AG08395 (cell line): ENCODE measurements at regions not wholly inside any gene's neighbourhood (a gene's known extent, or its start where the extent isn't known, plus 50 kb on each side); places are given as distances from the start of the nearest gene placed in this dataset.

ENCODE experiments used
- DNase-seq: peaks from one replicate; pipeline ENCODE4 v3.0.0; 2012; ENCODE audit warnings: mixed read lengths, low spot score

- no peak for DNase-seq
These were observed 257.6 kb upstream of the SHH start for GRCh38 chr7:156069891-156070290.

DNA sequence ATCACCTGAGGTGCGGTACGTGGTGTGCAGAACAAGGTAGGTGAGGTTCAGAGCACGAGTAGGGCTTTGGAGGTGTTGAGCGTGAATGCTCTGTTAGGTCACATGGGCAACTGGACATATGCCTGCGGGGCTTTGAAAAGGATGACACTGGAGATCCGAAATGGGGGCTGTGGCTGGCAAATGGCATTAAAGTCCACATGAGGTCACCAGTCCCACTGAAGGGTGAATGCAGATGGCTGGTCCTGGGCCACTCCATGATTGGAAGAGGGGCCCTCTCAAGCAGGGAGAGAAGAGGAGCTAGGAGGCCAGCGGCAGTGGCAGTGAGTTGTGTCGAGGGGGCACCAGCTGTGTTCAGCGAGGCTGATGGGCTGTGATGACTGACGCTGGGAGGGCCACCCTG lies 254.9 kb upstream of the SHH start:
- DNase-seq: no peak

DNA sequence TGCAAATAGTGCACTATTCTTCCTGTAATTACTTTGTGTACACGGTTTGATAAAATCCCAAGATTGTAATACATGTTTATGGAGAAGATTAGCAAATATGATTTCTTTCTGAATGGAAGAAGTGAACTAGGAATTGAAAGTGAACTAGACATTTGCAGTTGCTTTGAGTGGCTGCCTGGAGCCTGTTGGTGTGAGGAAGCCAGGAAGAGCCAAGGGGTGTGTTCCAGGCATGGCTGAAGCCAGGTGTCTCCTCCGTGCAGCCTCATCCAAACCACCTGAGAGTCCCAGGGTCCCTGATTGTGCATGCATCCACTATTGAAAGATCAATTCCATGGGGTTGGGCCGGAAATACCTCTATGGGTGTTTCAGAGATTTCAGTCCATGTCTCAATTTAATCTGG lies 253.1 kb upstream of the SHH start:
- DNase-seq: no peak

DNA sequence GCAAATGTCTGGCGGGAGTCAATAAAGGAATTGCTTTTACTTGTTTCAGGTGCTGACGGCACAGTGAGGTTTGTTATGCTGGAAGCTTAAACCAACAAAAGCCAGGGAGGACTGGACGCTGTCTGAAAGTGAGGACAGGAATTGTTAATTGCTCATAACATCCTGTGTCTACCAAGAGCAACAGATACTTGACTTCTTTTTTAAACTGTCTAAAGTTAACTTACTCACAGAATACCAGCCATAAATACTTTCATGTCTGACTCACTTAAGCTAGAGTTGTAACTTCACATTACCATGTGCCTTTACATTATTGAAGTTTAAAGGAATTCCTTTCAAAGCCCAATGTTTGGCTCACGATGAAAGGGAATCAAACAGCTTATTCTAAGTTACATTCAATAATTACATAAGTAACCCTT lies 252.7 kb upstream of the SHH start:
- DNase-seq: no peak

DNA sequence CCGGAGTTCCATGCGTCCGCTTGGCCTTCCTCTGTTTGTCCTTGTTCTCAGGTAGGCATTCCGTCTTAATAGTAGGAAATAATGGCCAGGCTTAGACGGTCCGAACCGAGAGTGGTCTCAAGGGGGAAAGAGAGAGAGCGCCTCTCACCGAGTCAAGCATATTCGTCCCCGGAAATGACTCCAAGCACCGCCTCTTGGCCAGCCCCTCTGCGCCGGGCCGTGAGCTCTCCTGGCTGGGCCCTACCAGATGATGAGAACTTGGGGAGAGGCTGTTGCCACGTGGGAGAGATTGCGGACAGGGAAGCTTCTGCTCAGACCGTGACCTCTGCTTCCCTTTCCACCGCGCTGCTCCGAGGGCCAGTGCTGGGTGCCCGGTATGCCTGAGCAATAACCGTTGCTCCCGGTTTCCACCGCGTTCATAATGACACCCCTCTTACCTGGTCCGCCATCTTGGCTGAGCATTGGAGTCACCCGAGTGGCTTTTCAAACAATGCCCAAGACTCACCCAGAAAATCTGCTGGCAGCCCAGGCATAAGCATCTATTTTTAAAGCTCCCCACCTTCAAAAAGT lies 251.1 kb upstream of the SHH start:
- no peak for DNase-seq

- DNase-seq: no peak
These were observed 250.0 kb upstream of the SHH start for GRCh38 chr7:156062286-156062685.

- no peak for DNase-seq
These were observed 249.5 kb upstream of the SHH start for GRCh38 chr7:156061689-156062255.

DNA sequence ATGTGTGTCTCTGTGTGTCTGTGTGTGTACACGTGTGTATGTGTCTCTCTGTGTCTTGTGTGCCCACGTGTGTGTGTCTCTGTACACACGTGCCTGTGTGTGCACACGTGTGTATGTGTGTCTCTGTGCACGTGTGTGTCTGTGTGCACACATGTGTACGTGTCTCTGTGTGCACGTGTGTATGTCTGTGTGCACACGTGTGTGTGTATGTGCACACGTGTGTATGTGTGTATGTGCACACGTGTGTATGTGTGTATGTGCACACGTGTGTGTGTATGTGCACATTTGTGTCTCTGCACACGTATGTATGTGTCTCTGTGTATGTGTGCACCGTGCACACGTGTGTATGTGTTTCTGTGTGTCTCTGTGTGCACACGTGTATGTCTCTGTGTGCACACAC lies 248.7 kb upstream of the SHH start:
- DNase-seq: no peak

DNA sequence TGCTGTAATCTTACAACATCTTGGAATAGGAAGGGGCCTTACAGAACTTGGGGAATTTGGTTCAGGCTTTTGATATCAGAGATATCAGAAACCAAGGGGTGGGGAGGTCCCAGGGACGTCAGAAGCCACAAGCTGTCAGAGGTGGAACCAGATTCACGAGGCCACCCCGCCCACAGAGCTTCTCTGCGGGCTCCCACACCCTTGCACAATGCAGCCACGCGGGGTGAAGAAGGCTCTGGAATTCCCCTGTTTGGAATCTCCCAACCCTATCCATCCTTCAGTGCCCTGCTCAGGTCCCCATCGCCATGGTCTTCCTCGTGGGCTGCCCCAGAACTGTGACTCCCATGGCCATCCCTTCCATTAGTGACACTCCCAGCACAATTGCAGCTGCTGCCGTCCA lies 247.1 kb upstream of the SHH start:
- no peak for DNase-seq

GRCh38 chr7:156058248-156058647 lies 246.0 kb upstream of the SHH start:
- DNase-seq: no peak

- DNase-seq: no peak
These were observed 244.3 kb upstream of the SHH start for GRCh38 chr7:156056534-156056933.

DNA sequence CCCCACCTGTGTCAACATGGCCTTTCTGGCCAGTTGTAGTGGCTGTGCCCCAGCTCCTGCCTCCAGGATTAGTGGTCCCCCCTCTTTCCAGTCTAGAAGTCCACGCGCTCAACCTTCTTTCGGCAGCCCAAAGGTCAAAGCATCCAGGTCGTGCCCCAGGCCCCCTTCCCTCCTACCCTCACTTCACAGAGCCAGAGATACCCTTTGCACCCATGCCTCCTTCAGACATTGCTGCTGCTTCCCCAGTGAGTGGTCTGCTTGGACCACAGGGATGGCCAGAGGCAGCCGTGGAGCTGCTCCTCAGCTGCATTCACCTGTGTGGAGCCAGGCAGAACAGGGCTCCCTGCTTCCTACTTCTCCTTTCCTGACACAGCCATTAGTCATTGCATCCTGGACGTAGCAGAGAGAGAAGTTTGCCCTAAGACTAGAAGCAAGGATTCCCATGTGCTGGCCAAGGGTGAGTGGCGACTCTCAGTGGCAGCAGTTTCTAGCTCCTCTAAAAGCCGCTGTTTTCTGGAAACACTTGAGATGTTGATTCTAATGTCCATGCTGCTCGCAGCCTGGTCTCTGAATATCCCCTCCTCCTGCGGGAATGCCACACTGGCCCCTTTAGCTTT lies 243.1 kb upstream of the SHH start:
- no peak for DNase-seq

DNA sequence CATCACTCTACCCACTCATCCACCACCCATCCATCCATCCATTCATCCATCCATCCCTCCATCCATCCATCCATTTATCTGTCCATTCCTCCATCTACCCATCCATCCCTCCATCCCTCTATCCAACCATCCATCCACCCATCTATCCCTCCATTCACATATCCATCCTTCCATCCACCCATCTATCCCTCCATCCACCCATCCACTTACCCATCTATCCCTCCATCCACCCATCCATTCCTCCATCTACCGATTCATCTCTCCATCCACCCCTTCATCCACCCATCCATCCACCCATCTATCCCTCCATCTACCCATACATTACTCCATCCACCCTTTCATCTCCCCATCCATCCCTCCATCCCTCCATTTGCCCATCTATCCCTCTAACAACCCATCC lies 239.6 kb upstream of the SHH start:
- no peak for DNase-seq

DNA sequence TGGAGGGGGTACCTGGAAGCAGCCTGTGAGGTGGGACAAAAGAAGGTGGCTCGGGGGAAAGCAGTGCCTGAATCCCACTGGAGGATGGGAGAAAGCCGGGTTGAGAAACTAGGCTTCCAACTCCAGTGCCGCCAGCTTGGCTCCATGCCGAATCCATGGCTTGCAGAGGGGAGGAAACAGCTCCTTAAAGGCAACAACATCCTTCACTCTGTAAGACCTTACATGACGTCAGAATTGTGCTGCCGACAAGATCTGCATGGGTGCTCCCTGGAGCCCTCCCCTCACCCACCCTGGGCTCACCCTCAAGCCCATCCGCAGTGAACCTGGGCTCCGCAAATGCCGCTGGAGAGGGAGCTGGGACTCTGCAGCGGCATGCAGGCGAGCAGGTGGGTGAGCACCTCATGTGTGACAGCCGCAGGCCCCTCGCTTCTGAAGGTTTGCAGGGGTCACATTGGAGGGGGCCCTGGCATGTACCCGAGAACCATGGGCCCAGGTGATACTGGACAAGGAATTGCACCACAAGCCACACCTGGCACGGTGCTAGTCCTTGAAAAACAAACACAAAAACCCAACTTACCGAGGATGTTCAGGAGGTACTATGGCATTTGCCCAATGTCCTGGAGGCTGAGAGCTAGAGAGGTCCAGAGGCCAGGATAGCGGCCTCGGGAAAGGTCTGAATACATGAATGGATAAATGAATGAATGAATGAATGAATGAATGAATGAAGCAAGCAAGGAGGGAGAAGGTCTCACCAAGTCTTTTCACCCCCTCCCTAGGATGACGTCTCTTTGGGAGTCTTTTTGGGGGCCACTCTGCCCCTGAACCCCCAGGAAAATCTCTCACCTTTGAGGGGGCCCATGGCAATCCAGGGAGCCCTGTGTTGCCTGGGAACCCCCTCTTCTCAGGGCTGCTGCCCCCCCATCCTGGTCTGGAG lies 238.6 kb upstream of the SHH start:
- no peak for DNase-seq

DNA sequence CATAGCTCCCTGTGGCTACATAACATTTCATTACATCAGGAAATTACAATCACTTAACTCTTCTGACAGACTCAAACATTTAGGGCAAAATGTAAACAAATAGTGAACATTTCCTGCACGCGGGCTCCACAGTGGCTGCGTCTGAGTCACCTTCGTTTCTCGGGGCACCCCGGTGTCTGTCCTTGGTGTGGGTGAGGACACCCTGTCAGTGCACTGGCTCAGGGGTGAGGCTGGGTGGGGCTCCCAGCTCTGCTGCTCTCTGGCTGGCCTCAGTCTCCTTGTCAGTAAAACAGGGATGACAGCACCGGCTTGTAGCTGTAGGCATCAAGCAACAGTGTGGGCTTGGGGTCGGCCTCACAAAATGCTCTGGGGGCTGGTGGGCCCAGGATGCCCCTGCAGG lies 237.1 kb upstream of the SHH start:
- DNase-seq: no peak

GRCh38 chr7:156046031-156046560 lies 233.8 kb upstream of the SHH start:
- DNase-seq: no peak

DNA sequence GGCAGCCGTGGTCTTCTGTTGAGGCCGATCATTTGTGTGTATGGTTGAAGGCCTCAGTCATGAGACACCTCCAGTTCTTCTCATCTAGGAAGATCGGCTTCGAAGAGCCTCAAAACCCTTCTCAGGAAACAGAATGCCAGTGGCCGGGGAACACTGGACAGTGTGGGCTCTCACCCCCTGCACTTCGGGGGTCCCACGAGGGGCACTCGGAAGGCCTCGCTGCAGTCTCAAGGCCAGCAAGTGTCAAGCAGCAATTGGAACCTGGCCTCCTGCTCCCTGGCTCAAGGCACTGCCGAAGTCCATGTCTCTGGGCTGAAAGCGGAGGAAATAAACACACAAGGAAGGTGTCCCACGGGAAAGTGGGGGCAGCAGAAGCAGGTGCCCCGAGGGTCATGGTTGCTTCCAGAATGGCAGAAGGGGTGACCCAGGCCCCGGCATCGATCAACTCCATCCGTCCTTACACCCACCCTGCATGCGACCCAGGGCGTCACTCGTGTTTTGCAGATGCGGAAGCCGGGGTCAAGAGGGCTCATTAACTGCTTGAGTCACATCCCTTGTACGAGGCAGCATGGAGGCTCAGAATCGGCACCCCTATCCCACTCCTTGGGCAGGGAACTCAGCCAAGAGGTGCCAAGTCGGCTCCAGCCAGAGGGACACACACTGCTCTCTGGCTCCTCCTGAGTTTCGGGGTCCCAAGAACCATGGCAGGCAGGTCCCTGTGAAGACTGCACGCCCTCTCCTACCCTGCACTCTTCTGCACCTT lies 231.3 kb upstream of the SHH start:
- DNase-seq: no peak

DNA sequence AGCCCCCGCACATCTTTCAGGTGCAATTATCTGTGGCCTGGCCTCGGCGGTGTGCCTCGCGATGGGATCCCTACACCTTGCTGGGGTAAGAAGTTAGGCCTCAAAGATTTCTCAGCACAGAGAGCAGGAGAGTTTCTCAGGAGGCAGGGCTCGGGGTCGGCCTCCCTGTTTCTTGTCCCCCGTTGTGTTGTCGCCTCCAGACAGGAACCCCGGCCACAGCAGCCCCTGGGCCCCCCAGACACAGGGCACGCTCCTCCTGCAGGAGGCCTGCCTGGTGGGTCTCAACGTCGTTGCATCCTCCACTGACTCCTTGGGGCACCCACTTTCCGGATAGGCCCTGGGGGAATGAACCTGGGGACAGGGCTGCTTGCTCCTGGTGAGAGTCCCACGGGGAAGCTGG lies 229.1 kb upstream of the SHH start:
- no peak for DNase-seq

DNA sequence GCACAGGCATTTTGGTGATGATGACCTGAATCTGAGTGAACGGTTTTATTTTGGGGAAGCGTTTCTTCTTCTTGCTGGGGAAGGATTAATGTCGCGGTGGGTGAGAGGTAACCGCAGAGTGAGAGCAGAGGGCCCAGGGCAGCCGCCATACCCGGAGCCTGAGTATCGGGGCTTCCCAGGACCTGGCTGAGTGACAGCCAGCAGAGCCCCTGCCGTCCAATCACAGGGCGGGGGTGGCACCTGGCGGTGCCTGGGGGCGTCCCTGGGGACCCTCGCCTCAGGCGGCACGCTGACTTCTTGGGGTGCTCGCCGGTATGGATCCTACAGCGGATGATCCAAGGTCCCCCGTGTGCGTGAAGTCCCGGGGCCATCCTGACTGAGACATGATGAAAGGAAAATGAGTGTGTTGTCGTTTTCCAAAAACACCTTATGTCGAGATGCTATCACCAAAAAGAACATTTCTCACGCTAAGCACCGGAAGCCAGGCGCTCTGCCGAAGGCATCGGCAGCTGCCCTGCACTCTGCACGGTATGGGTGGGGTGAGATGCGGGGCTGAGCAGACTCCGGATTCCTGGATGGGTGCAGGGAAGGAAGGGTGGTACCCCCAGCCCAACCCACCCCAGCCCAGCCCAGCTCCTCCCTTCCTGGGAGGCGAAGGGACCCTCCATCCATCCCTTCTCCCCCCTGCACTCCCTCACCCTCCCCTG lies 227.9 kb upstream of the SHH start:
- no peak for DNase-seq

DNA sequence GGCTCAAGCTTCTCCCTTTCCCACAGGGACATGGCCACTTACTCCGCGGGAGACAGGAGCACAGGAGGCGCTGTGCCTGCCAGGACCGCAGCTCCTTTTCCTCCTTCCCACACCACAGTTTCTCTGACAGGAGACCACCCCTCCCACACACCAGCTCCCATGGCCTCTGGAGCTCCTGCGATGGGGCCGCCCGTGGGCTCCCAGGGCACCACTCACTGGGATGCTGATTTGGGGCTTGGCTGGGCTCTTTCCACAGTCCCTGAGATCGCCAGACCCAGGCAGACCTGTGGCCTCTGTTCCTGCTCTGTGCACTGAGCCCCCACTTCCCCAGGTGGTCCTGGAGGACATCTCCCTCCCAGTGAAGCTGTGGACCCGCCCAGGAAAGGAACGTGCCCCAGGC lies 226.9 kb upstream of the SHH start:
- DNase-seq: no peak

DNA sequence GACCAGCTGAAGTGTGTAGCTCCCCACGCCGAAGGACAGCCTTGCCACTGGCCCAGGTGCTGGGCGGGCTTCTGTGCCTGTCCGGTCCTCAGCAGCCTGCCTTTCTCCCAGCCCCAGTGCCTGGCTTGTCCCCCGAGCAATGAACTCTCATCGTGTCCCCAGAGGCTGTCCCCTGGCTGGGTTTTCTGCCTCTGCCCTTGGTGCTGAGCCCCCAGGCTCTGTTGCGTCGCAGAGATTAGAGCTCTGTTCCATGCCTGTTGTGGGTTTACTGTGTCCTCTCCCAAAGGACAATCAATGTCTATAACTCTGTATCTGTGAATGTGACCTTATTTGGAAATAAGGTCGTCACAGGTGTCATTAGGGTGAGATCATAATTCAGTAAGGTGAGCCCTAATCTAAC lies 226.1 kb upstream of the SHH start:
- DNase-seq: no peak
